HG02852 (cell line): ENCODE measurements at regions not wholly inside any gene's neighbourhood (a gene's known extent, or its start where the extent isn't known, plus 50 kb on each side); places are given as distances from the start of the nearest gene placed in this dataset.
"Not testable (repeated sequence)": the region's sequence is repeated elsewhere in the genome, so short reads cannot be mapped to it uniquely, and the experiment has no call there.

Source experiments
- ATAC-seq: cut with Tn5 transposase; IDR thresholded peaks from one replicate; pipeline ENCODE4 v1.9.1; 2021; ENCODE audit warnings: mild to moderate bottlenecking, moderate library complexity; ENCODE audit not compliant: unreplicated experiment

DNA sequence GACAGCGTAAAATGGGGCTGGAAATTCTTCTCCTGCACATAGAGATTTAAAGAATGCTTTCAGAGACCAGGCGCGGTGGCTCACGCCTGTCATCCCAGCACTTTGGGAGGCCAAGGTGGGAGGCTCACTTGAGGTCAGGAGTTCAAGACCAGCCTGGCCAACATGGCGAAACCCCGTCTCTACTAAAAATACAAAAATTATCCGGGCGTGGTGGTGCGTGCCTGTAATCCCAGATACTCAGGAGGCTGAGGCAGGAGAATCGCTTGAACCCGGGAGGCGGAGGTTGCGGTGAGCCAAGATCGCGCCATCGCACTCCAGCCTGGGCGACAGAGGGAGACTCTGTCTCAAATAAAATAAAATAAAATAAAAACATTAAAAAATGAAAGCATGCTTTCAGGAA lies 107.4 kb downstream of the CRLF2 start:
- ATAC-seq = not testable (repeated sequence)

GRCh38 chrX:1103360-1103759 lies 109.1 kb downstream of the CRLF2 start:
- ATAC-seq = no peak

DNA sequence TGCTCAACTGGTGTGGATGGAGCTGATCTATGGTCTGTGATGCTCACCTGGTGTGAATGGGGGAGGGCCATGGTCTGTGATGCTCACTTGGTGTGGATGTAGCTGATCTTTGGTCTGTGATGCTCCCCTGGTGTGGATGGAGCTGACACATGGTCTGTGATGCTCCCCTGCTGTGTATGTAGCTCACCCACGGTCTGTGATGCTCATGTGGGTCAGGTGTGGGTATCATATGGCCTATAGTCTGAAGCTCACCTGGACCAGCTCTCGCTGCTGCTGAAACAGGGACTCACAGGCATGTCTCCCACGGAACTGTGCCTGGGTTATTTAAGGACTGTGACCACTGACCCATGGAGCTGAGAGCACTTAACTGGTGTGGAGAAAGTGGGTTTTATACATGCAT lies 109.7 kb downstream of the CRLF2 start:
- ATAC-seq = no peak

GRCh38 chrX:1102221-1102620 lies 110.2 kb downstream of the CRLF2 start:
- not testable (repeated sequence) for ATAC-seq

- ATAC-seq = no peak
Measured at GRCh38 chrX:1099146-1099770, 113.2 kb downstream of the CRLF2 start.

DNA sequence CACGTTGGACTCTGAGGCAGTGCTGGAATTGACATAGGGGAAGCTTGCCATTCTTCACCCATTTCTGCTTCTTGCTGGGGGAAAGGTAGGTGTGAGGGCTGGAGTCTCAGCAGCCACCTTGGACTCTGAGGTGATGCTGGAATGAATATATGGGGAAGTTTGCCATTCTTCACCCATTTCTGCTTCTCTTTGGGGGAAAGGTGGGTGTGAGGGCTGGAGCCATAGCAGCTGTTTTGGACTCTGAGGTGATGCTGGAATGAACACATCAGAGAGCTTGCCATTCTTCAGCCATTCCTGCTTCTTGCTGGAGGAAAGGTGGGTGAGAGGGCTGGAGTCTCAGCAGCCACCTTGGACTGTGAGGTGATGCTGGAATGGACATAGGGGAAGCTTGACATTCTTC lies 115.1 kb downstream of the CRLF2 start:
- no peak for ATAC-seq

- ATAC-seq = no peak
Measured at GRCh38 chrX:1094566-1095333, 117.7 kb downstream of the CRLF2 start.

DNA sequence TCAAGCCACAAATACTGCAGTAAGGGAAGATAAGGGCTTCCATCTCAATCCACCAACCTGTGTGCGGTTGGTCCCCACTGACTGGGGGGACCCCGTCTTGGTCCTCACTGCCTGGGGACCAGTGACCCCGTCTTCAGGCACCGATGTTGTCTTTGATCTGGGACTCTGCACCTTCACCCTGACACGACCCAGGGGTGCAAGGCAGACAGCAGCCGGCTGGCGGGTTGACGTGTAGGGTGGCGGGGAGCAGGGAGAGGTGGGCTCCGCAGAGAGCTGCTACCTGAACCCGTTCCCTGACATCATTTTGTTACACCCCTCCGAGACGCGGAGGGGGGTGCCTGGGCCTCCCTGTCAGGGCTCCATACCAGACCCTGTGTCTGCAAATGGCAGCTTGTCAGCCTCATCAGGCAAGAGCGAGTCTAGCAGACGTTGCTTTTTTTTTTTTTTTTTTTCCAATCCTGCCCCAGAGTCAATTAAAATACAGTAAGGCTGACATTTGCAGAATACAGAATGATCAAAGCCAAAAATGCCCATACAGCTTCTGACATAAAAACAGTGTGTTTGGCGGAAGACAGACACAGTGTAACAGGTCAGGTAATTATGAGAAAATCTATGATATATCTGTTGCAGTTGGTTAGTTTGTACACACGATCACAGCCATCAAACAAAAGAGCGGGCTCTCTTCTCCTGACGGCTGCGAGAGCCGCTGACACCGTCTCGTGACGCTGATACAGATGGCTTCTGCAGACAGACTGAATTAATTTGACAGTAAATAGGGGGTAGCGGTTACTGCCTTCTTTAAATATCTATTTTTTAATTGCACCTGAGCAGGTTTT lies 118.6 kb downstream of the CRLF2 start:
- no peak for ATAC-seq

DNA sequence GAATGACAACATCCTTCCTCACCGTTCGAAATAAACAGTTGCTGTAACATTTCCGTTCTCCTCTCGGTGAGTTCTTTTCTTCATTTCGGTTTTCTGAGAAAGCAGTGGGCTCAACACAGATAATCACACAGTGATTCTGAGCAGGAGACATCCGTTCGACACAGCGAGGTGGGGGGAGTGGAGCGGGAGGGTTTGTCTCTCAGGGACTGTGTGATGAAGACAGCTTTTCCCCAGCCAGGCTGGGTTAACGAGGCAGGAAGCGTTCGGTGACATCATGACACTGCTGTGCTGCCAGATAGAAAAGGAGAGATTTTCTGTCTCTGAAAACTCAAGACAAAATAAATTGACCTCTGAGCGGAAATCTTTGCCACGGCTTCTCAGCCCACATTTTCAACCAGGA lies 119.3 kb downstream of the CRLF2 start:
- no peak for ATAC-seq

- ATAC-seq = no peak
Measured at GRCh38 chrX:1086444-1087409, 125.7 kb downstream of the CRLF2 start.

DNA sequence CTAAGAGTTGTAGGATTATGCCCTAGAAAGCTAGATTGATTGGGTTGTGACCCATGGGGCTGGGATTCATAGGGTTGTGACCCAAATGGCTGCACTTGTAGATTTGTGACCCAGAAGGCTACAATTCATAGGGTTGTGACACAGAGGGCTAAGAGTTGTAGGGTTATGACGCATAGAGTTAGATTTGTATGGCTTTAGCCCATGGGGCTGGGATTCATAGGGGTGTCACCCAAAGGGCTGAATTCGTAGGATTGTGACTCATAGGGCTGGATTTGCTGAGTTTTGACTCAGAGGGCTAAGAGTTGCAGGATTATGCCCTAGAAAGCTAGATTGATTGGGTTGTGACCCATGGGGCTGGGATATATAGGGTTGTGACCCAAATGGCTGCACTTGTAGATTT lies 126.6 kb downstream of the CRLF2 start:
- not testable (repeated sequence) for ATAC-seq

DNA sequence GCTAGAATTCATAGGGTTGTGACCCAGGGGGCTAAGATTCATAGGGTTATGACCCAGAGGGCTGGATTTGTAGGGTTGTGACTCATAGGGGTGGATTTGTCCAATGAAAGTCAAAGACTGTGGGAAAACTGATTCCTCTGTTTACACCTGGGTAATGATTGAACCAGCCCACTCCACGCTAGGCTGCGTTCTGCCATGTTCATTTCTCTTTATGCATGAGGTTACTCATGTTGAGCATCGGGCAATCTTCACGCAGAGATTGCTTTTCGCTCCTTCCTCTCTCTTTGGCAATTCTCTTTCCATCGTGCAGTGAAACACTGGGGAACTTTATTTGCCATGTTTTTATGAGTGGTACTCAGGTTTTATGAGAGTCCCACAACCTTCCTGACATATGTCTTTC lies 127.8 kb downstream of the CRLF2 start:
- ATAC-seq = no peak

DNA sequence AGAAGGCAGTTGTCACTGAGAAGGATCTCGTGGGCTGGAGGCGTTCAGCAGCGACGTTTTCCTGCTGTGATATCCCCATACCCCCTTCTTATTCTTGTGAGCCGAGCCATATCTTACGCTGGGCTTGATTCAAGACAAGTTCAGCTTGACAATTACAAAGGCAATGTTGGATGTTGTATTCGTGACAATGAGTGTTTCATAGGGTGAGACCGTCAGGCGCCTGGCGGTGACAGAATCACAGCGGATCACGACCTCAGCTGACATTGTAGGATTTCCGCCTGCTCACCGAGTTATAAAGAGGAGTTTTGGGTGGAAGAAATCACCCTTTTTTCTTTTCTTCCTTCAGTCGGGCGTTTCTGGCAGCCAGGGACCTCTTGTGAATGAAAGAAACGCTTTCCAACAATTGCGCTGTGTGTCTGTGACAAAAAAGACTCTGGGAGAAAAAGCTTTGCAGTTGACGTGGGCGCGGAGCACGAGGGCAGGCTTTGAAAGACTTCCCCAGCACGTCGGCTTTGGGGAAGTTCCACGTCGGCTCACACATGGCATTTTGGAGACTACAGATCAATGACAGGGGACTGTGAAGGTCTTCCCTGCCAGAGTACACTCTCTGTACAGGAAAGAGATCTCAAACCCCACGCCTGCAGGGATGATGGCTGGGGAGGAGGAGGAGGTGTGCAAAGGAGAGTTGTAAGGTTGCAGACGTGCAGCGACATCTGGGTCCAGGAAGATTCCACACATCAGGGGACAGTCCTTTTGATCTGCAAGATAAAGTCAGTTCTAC lies 135.4 kb downstream of the CRLF2 start:
- no peak for ATAC-seq

GRCh38 chrX:1075741-1076140 lies 136.7 kb downstream of the CRLF2 start:
- no peak for ATAC-seq

GRCh38 chrX:1075156-1075555 lies 137.3 kb downstream of the CRLF2 start:
- no peak for ATAC-seq

DNA sequence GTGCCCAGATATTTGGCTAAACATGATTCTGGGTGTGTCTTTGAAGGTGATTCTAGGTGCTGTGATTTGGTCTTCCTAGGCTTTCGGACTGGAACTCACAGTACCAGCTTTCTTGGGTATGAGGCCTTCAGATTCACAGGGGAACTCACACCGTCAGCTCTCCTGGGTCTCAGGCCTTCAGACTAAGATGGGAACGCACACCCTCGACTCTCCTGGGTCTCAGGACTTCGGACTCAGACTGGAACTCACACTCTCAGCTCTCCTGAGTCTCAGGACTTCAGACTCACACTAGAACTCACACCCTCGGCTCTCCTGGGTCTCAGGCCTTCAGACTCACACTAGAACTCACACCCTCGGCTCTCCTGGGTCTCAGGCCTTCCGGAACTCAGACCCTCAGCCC lies 137.7 kb downstream of the CRLF2 start:
- ATAC-seq = no peak

GRCh38 chrX:1074172-1074571 lies 138.3 kb downstream of the CRLF2 start:
- ATAC-seq = no peak

DNA sequence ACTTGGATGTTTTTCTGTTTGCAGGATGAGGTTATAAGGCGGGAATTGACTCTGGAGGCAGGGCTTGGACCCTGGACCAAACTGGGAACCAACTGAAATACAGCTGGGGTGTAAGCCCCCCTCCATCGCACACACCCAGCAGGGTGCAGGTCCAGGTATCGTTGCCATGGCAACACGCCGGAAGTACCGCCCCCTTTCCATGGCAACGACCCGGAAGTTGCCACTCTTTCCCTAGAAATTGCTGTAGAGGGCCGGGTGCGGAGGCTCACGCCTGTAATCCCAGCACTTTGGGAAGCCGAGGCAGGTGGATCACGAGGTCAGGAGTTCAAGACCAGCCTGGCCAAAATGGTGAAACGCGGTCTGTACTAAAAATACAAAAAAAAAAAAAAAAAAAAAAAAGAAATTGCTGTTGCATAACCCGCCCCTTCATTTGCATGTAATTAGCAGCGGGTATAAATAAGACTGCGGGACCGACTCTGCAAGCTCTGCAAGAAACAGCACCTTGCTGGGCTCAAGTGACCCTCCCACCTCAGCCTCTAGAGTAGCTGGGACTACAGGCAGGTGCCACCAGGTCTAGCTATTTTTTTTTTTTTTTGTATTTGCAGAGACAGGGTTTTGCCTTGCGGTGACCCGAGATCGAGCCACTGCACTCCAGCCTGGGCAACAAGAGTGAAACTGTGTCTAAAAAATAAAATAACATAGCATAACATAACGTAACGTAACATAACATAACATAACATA lies 139.6 kb downstream of the CRLF2 start:
- ATAC-seq = no peak

- no peak for ATAC-seq
Measured at GRCh38 chrX:1071351-1071750, 141.1 kb downstream of the CRLF2 start.
